Stimulated activated memory B cell treated with anti-CD40 and anti-IgM and Interleukin-4, amounts not matched to agents 10 μg/mL and 1 μg/mL and 100 μg/mL, for 72 hours (primary cell): ENCODE measurements at regions not wholly inside any gene's neighbourhood (a gene's known extent, or its start where the extent isn't known, plus 50 kb on each side); places are given as distances from the start of the nearest gene placed in this dataset.

ENCODE experiments used
- ATAC-seq: fragments of 150-1000 bp; cut with Tn5 transposase; 2 replicates; pipeline ENCODE4 v1.10.0; 2021
- H3K27ac Mint-ChIP-seq: one replicate; pipeline ENCODE4 v1.8.0; 2022; ENCODE audit warnings: mild to moderate bottlenecking, mixed read lengths
- H3K27me3 Mint-ChIP-seq: one replicate; pipeline ENCODE4 v1.8.0; 2022; ENCODE audit warnings: mixed read lengths
- H3K36me3 Mint-ChIP-seq: one replicate; pipeline ENCODE4 v1.8.0; 2022; ENCODE audit warnings: mixed read lengths
- H3K4me1 Mint-ChIP-seq: one replicate; pipeline ENCODE4 v1.8.0; 2022; ENCODE audit warnings: mixed read lengths
- H3K4me3 Mint-ChIP-seq: one replicate; pipeline ENCODE4 v1.8.0; 2022; ENCODE audit warnings: mild to moderate bottlenecking, moderate library complexity, mixed read lengths
- H3K9me3 Mint-ChIP-seq: one replicate; pipeline ENCODE4 v1.8.0; 2022; ENCODE audit warnings: mixed read lengths

- Mint-ChIP-seq H3K4me1 (no peaks in the 10 kb centered on the region), H3K27ac (no peak overlapping the region)
Measured at GRCh38 chrX:150162141-150162540, 201.0 kb upstream of the MAMLD1 start.

DNA sequence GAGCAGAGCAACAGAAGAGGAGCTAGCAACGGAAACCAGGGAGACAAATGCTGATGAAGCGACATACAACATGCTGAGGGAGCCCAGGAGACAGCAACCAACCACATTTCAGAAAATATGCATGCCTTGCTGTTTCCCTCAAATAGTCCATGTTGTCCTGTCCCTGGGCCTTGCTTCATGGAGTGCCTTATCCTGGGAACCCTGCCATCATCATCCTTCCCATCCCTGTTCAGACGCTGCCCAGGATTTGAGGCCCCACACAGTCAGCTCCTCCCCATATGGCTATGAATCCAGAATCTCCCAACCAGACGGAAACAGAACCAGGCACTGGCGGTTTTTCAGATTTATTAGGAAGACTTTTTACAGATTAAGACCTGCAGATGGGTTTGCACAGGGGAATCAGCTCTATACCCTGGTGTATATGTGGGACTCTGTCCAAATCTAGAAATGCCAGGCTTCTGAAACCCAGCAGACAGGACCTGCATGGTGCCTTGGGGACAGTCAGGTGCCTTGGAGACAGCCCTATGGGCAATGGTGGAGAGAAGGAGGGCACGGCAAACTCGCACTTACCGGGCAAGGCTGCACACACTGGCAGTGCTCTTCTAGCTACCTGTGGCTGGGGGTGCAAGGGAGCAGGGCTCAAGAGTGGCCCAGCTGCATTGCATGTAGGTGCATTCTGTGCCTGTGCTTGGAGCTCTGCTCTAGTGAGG lies 199.7 kb upstream of the MAMLD1 start:
- no peaks in the 10 kb centered on the region for H3K9me3 Mint-ChIP-seq
- no peak overlapping the region for H3K27ac Mint-ChIP-seq
- H3K4me3 Mint-ChIP-seq: no peak overlapping the region

More at GRCh38 chrX:150162141-150162540, 201.0 kb upstream of the MAMLD1 start:
- H3K4me3 Mint-ChIP-seq: no peak overlapping the region
- no peaks in the 10 kb centered on the region for H3K9me3 Mint-ChIP-seq
- H3K36me3 Mint-ChIP-seq: no peaks in the 10 kb centered on the region
- ATAC-seq: no peak
- H3K27me3 Mint-ChIP-seq: no peaks in the 10 kb centered on the region

GRCh38 chrX:150163956-150164726 lies 199.0 kb upstream of the MAMLD1 start:
- H3K9me3 Mint-ChIP-seq: no peaks in the 10 kb centered on the region

More for the DNA sequence above, 199.7 kb upstream of the MAMLD1 start:
- no peaks in the 10 kb centered on the region for H3K4me1 Mint-ChIP-seq
- H3K27me3 Mint-ChIP-seq: no peaks in the 10 kb centered on the region
- H3K36me3 Mint-ChIP-seq: no peaks in the 10 kb centered on the region
- ATAC-seq: no peak

GRCh38 chrX:150164971-150165600 lies 198.0 kb upstream of the MAMLD1 start:
- Mint-ChIP-seq H3K4me1 (no peaks in the 10 kb centered on the region), H3K4me3 (no peak overlapping the region), H3K9me3 (no peaks in the 10 kb centered on the region), H3K36me3 (no peaks in the 10 kb centered on the region), H3K27ac (no peak overlapping the region), H3K27me3 (no peaks in the 10 kb centered on the region)
- ATAC-seq: no peak

More at GRCh38 chrX:150163956-150164726, 199.0 kb upstream of the MAMLD1 start:
- no peak overlapping the region for H3K27ac Mint-ChIP-seq
- no peaks in the 10 kb centered on the region for H3K27me3 Mint-ChIP-seq
- no peak for ATAC-seq
- no peak overlapping the region for H3K4me3 Mint-ChIP-seq
- H3K4me1 Mint-ChIP-seq: no peaks in the 10 kb centered on the region
- no peaks in the 10 kb centered on the region for H3K36me3 Mint-ChIP-seq

- no peaks in the 10 kb centered on the region for H3K27me3 Mint-ChIP-seq
- no peak for ATAC-seq
- no peak overlapping the region for H3K27ac Mint-ChIP-seq
- no peaks in the 10 kb centered on the region for H3K4me1 Mint-ChIP-seq
- H3K4me3 Mint-ChIP-seq: no peak overlapping the region
- H3K9me3 Mint-ChIP-seq: no peaks in the 10 kb centered on the region
- H3K36me3 Mint-ChIP-seq: no peaks in the 10 kb centered on the region
Measured at GRCh38 chrX:150165776-150166610, 197.1 kb upstream of the MAMLD1 start.

DNA sequence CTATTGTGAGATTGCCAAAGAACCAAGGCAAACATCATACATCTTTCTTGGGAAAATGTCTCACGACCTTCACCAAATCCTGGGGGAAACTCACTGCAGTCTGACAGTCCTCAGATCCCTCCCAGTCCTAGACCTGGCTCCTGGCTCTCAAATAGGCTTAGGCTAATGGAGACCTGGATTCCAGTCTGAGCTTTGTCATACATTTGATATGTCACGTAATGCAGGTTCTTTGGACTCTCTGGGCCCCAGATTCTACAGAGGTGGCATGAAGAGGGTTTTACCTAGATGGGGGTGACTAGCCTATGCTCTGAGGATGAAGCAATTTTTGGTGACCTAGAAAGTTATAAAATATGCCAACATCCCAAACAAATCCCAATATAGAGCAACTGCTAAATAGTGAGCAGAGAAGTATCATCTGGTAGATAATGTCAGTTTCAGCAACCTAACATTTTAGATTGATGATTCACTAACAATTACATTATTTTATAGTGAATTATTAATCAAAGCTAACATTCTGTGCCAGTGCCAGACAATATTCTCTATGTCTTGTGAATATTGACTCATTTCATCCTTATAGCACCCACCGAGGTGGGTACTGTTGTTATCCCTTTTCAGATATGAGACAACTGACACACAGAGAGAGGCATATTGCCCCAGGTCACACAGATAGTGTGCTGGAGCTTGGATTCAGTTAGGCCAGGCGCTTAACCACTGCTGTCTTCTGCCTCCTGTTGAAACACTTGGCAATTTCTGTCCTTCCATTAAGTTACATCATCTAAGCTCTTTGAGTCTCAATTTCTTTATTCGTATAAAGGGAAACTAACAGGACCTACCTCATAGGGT lies 195.4 kb upstream of the MAMLD1 start:
- no peaks in the 10 kb centered on the region for H3K36me3 Mint-ChIP-seq

GRCh38 chrX:150182161-150182560 lies 181.0 kb upstream of the MAMLD1 start:
- H3K36me3 Mint-ChIP-seq: no peaks in the 10 kb centered on the region
- no peak for ATAC-seq
- H3K4me1 Mint-ChIP-seq: no peaks in the 10 kb centered on the region
- H3K9me3 Mint-ChIP-seq: no peaks in the 10 kb centered on the region
- peaks cover 10% of the 10 kb centered on the region for H3K27me3 Mint-ChIP-seq
- no peak overlapping the region for H3K4me3 Mint-ChIP-seq
- H3K27ac Mint-ChIP-seq: no peak overlapping the region

More for the DNA sequence above, 195.4 kb upstream of the MAMLD1 start:
- no peak overlapping the region for H3K27ac Mint-ChIP-seq
- no peak for ATAC-seq
- no peaks in the 10 kb centered on the region for H3K27me3 Mint-ChIP-seq
- H3K4me3 Mint-ChIP-seq: no peak overlapping the region
- H3K9me3 Mint-ChIP-seq: no peaks in the 10 kb centered on the region
- H3K4me1 Mint-ChIP-seq: no peaks in the 10 kb centered on the region

- no peak for ATAC-seq
Measured at GRCh38 chrX:150184491-150184890, 178.6 kb upstream of the MAMLD1 start.

DNA sequence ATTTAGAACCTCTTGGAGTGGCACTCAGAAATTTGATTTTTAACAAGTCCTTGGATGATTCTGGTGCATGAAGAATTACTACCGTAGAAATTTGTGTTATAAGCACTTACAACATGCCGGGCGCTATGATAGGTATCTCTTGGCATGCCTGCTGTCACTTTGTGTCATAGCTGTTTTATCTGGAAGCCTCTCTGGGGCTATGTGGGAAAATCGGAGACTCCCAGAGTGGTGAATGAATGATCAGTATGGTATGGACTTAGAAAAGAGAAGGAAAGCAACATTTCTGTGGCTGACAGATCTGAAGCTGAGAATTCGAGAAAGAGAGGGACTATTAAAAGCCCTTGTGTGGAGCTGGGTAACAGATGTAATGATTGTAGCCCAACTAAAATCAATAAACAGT lies 177.4 kb upstream of the MAMLD1 start:
- no peak for ATAC-seq
- H3K36me3 Mint-ChIP-seq: no peaks in the 10 kb centered on the region
- H3K27ac Mint-ChIP-seq: no peak overlapping the region
- H3K9me3 Mint-ChIP-seq: no peaks in the 10 kb centered on the region
- H3K27me3 Mint-ChIP-seq: no peaks in the 10 kb centered on the region
- no peak overlapping the region for H3K4me3 Mint-ChIP-seq
- H3K4me1 Mint-ChIP-seq: no peaks in the 10 kb centered on the region

More at GRCh38 chrX:150184491-150184890, 178.6 kb upstream of the MAMLD1 start:
- H3K9me3 Mint-ChIP-seq: no peaks in the 10 kb centered on the region
- H3K36me3 Mint-ChIP-seq: no peaks in the 10 kb centered on the region
- H3K27ac Mint-ChIP-seq: no peak overlapping the region
- H3K27me3 Mint-ChIP-seq: peaks cover 2% of the 10 kb centered on the region
- no peak overlapping the region for H3K4me3 Mint-ChIP-seq
- H3K4me1 Mint-ChIP-seq: no peaks in the 10 kb centered on the region

- Mint-ChIP-seq H3K4me3 (no peak overlapping the region), H3K9me3 (no peaks in the 10 kb centered on the region), H3K36me3 (no peaks in the 10 kb centered on the region), H3K27ac (no peak overlapping the region), H3K27me3 (no peaks in the 10 kb centered on the region), H3K4me1 (no peaks in the 10 kb centered on the region)
- no peak for ATAC-seq
Measured at GRCh38 chrX:150192816-150193215, 170.3 kb upstream of the MAMLD1 start.

- no peaks in the 10 kb centered on the region for H3K9me3 Mint-ChIP-seq
- no peak for ATAC-seq
- peaks cover 6% of the 10 kb centered on the region for H3K4me1 Mint-ChIP-seq
- no peaks in the 10 kb centered on the region for H3K27me3 Mint-ChIP-seq
- H3K4me3 Mint-ChIP-seq: no peak overlapping the region
- H3K27ac Mint-ChIP-seq: no peak overlapping the region
- no peaks in the 10 kb centered on the region for H3K36me3 Mint-ChIP-seq
Measured at GRCh38 chrX:150196285-150196684, 166.8 kb upstream of the MAMLD1 start.

- no peak overlapping the region for H3K4me3 Mint-ChIP-seq
- no peaks in the 10 kb centered on the region for H3K36me3 Mint-ChIP-seq
- no peak overlapping the region for H3K27ac Mint-ChIP-seq
- H3K4me1 Mint-ChIP-seq: peaks cover 8% of the 10 kb centered on the region
- no peaks in the 10 kb centered on the region for H3K9me3 Mint-ChIP-seq
- H3K27me3 Mint-ChIP-seq: no peaks in the 10 kb centered on the region
- ATAC-seq: no peak
Measured at GRCh38 chrX:150197388-150197787, 165.7 kb upstream of the MAMLD1 start.

DNA sequence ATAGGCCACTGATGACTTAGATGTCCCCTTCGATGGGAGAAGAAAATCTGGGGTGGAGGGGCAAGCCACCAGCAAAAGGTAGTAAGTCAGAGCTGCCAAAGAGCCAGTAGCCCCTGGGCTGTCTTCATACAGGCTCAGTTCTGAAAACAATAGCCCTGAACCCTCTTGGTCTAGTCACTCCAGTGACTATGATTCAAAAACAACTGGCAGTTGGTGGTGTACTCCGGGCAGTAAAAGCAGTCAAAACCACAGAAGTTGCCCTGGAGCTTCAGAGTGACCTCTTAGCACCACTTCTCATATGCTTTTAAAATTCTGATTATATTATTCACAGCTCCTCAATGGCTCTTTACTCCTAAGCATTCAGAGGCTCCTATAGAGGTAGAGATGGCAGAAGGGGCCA lies 164.3 kb upstream of the MAMLD1 start:
- H3K9me3 Mint-ChIP-seq: no peaks in the 10 kb centered on the region
- H3K27ac Mint-ChIP-seq: no peak overlapping the region
- no peaks in the 10 kb centered on the region for H3K36me3 Mint-ChIP-seq
- peaks cover 8% of the 10 kb centered on the region for H3K4me1 Mint-ChIP-seq
- H3K4me3 Mint-ChIP-seq: no peak overlapping the region
- H3K27me3 Mint-ChIP-seq: no peaks in the 10 kb centered on the region
- no peak for ATAC-seq

- no peaks in the 10 kb centered on the region for H3K9me3 Mint-ChIP-seq
- no peak overlapping the region for H3K27ac Mint-ChIP-seq
- no peak overlapping the region for H3K4me3 Mint-ChIP-seq
- no peaks in the 10 kb centered on the region for H3K27me3 Mint-ChIP-seq
- peaks cover 8% of the 10 kb centered on the region for H3K4me1 Mint-ChIP-seq
- no peaks in the 10 kb centered on the region for H3K36me3 Mint-ChIP-seq
- ATAC-seq: no peak
Measured at GRCh38 chrX:150199181-150199580, 163.9 kb upstream of the MAMLD1 start.
